Testis (tissue), 2 donors: ENCODE measurements at regions not wholly inside any gene's neighbourhood (a gene's known extent, or its start where the extent isn't known, plus 50 kb on each side); places are given as distances from the start of the nearest gene placed in this dataset.
"Not testable (repeated sequence)": the region's sequence is repeated elsewhere in the genome, so short reads cannot be mapped to it uniquely, and the experiment has no call there.

Experiments
- DNase-seq: peaks from one replicate; pipeline ENCODE4 v3.0.0-alpha.2; 2019
- H3K27ac ChIP-seq, 2 donors: fragments of 200-600 bp; sonication (generic); one replicate each; pipeline ENCODE4 v1.5.1; 2019
- H3K27me3 ChIP-seq: fragments of 200-600 bp; sonication (generic); one replicate; pipeline ENCODE4 v1.5.1; 2019
- H3K36me3 ChIP-seq: fragments of 200-600 bp; sonication (generic); one replicate; pipeline ENCODE4 v1.5.1; 2017; ENCODE audit warnings: low read depth; ENCODE audit errors: missing control alignments
- H3K4me1 ChIP-seq: fragments of 200-600 bp; sonication (generic); one replicate; pipeline ENCODE4 v1.5.1; 2019
- H3K4me3 ChIP-seq, 2 donors: fragments of 200-600 bp; sonication (generic); one replicate each; pipeline ENCODE4 v1.5.1; 2017 to 2019
- H3K9me3 ChIP-seq: fragments of 200-600 bp; sonication (generic); one replicate; pipeline ENCODE4 v1.5.1; 2017
- POLR2A ChIP-seq: fragments of 450-650 bp; IDR thresholded peaks from one replicate; pipeline ENCODE4 v1.6.1; 2017; ENCODE audit warnings: antibody characterized with exemption, mild to moderate bottlenecking, moderate library complexity
- WGBS, 2 donors: methylation state at CpG; one replicate each; pipeline ENCODE4 v1.1.5; 2018; 5-methylcytosine and 5-hydroxymethylcytosine counted together
- intact Hi-C: fragments of 100-400 bp; cut with DNase I; formaldehyde crosslinking; loops from one replicate; pipeline ENCODE4 v1.15.1; 2023; ENCODE audit warnings: low total_unique reads
- TF ChIP-seq, protein P1 (sequence below), 3 experiments: fragments of 450-650 bp in 2 of 3; fragments of 200-600 bp in 1 of 3; sonication (generic) in 1 of 3; IDR thresholded peaks; one replicate each; pipeline ENCODE4 v1.5.1; 2016 to 2019; ENCODE audit warnings: antibody characterized with exemption in 3 of 3, mild to moderate bottlenecking in 2 of 3, moderate library complexity in 1 of 3

DNA sequence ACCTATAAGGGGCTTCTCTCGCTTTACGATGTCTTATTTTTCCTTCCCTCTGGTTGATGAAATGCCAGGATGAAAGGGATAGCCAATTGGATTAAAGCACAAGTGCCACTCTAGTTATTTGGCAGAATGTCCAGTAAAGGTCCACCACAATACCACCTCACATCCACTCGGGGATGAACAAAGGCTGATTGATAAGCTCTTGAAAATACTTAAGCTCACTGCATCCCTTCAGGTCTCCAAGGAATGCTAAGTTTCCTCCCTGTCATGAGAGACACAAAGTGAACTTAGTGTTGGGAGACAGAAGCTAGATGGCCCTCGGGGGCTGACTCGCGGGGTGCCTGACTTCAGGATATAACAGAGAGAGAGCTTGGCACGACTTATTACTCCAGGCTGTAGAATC, 185.9 kb upstream of the ZNF644 start:
- intact Hi-C loops, DNase-seq, H3K27ac ChIP-seq, H3K36me3 ChIP-seq, H3K27me3 ChIP-seq, H3K4me1 ChIP-seq, H3K4me3 ChIP-seq, H3K9me3 ChIP-seq: not testable (repeated sequence)
- 88 to 90% methylated on average over 7 of the region's 7 CpGs for WGBS, 2 donors

GRCh38 chr1:91204150-91204549, 182.3 kb upstream of the ZNF644 start:
- H3K4me1 ChIP-seq, H3K27me3 ChIP-seq, H3K4me3 ChIP-seq, DNase-seq, H3K9me3 ChIP-seq, H3K36me3 ChIP-seq, H3K27ac ChIP-seq, intact Hi-C loops: not testable (repeated sequence)
- WGBS, 2 donors, result 94 to 99% methylated on average over 9 of the region's 9 CpGs

GRCh38 chr1:91201694-91202093, 179.9 kb upstream of the ZNF644 start:
- Histone ChIP-seq H3K27me3 (no peaks in the 10 kb centered on the region), H3K27ac (no peak overlapping the region), H3K4me3 (no peak overlapping the region), H3K9me3 (no peaks in the 10 kb centered on the region), H3K4me1 (no peaks in the 10 kb centered on the region), H3K36me3 (no peaks in the 10 kb centered on the region)
- intact Hi-C loops, result no loop called here
- no peak for DNase-seq
- TF ChIP-seq POLR2A, result no peak
- TF ChIP-seq, protein P1, sequence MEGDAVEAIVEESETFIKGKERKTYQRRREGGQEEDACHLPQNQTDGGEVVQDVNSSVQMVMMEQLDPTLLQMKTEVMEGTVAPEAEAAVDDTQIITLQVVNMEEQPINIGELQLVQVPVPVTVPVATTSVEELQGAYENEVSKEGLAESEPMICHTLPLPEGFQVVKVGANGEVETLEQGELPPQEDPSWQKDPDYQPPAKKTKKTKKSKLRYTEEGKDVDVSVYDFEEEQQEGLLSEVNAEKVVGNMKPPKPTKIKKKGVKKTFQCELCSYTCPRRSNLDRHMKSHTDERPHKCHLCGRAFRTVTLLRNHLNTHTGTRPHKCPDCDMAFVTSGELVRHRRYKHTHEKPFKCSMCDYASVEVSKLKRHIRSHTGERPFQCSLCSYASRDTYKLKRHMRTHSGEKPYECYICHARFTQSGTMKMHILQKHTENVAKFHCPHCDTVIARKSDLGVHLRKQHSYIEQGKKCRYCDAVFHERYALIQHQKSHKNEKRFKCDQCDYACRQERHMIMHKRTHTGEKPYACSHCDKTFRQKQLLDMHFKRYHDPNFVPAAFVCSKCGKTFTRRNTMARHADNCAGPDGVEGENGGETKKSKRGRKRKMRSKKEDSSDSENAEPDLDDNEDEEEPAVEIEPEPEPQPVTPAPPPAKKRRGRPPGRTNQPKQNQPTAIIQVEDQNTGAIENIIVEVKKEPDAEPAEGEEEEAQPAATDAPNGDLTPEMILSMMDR (IDR thresholded peaks at IDR 0.05), result no peak
- 39 to 70% methylated on average over 1 of the region's 1 CpG for WGBS, 2 donors

GRCh38 chr1:91201176-91201575, 179.3 kb upstream of the ZNF644 start:
- intact Hi-C loops, result no loop called here
- Histone ChIP-seq H3K27ac (no peak overlapping the region), H3K4me3 (no peak overlapping the region), H3K4me1 (no peaks in the 10 kb centered on the region), H3K36me3 (no peaks in the 10 kb centered on the region), H3K9me3 (no peaks in the 10 kb centered on the region), H3K27me3 (no peaks in the 10 kb centered on the region)
- TF ChIP-seq, protein P1 (IDR thresholded peaks at IDR 0.05), result no peak
- TF ChIP-seq POLR2A, result no peak
- DNase-seq, result no peak
- WGBS, 2 donors, result 75 to 76% methylated on average over 3 of the region's 3 CpGs

- 72 to 74% methylated on average over 5 of the region's 5 CpGs for WGBS, 2 donors
- Histone ChIP-seq H3K4me1 (no peaks in the 10 kb centered on the region), H3K27ac (no peak overlapping the region), H3K4me3 (no peak overlapping the region), H3K9me3 (no peaks in the 10 kb centered on the region), H3K27me3 (no peaks in the 10 kb centered on the region), H3K36me3 (no peaks in the 10 kb centered on the region)
- TF ChIP-seq POLR2A, result no peak
- TF ChIP-seq, protein P1 (IDR thresholded peaks at IDR 0.05), result no peak
- no peak for DNase-seq
- intact Hi-C loops, result no loop called here
These were observed 178.8 kb upstream of the ZNF644 start for GRCh38 chr1:91200675-91201074.

GRCh38 chr1:91199988-91200387, 178.2 kb upstream of the ZNF644 start:
- no peaks in the 10 kb centered on the region for H3K9me3 ChIP-seq
- no peaks in the 10 kb centered on the region for H3K36me3 ChIP-seq
- TF ChIP-seq, protein P1 (IDR thresholded peaks at IDR 0.05), result no peak
- TF ChIP-seq POLR2A, result no peak
- no peak overlapping the region for H3K4me3 ChIP-seq
- intact Hi-C loops, result no loop called here
- H3K27me3 ChIP-seq, result no peaks in the 10 kb centered on the region
- 71 to 84% methylated on average over 6 of the region's 6 CpGs for WGBS, 2 donors
- no peak overlapping the region for H3K27ac ChIP-seq
- DNase-seq, result no peak
- H3K4me1 ChIP-seq, result no peaks in the 10 kb centered on the region
